ENCODE measurements at regions not wholly inside any gene's neighbourhood (a gene's known extent, or its start where the extent isn't known, plus 50 kb on each side); places are given as distances from the start of the nearest gene placed in this dataset.

DNA sequence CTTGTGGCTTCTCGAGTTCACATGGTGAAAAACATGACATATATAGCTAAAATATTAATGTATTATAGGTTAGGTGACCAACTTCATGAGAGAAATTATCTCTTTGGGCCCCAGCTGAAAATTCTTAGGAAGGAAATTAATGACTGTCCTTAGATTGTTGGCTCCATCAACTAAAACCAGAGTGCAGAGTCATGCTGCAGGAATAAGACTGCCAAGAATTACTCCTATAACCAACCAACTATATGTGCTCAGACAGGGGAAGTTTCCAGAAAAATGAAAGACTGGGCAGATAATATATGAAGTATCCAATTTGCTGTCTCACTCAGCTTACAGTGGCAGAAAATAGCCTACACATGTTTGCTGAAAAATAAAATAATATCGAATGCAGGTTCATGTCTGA, 71.0 kb upstream of the TMEFF2 start:
- no peak for FAIRE-seq
- no peak for DNase-seq
- H3K36me3 ChIP-seq (ENCODE audit: control insufficient read depth in 3 of 3, insufficient read depth in 2 of 3, low read depth in 1 of 3, low read length in 3 of 3) = no peaks in the 10 kb centered on the region
- no peak overlapping the region for H3K27ac ChIP-seq (ENCODE audit: low read depth in 1 of 3, low read length in 2 of 3)
- 61 to 72% (median 65%) methylated on average over 2 of the region's 2 CpGs for WGBS, 3 donors
- no peaks in the 10 kb centered on the region for H3K4me1 ChIP-seq (ENCODE audit: control insufficient read depth in 3 of 3, insufficient read depth in 2 of 3, low read depth in 1 of 3, low read length in 2 of 3)
- H3K4me3 ChIP-seq (ENCODE audit: low read depth in 1 of 3, low read length in 3 of 3) = no peak overlapping the region
- no peaks in the 10 kb centered on the region for H3K9me3 ChIP-seq (ENCODE audit: control insufficient read depth in 2 of 2, insufficient read depth in 1 of 2, low read depth in 1 of 2, low read length in 1 of 2)
- no peaks in the 10 kb centered on the region for H3K27me3 ChIP-seq (ENCODE audit: control insufficient read depth in 3 of 3, insufficient read depth in 3 of 3, low read length in 3 of 3)

DNA sequence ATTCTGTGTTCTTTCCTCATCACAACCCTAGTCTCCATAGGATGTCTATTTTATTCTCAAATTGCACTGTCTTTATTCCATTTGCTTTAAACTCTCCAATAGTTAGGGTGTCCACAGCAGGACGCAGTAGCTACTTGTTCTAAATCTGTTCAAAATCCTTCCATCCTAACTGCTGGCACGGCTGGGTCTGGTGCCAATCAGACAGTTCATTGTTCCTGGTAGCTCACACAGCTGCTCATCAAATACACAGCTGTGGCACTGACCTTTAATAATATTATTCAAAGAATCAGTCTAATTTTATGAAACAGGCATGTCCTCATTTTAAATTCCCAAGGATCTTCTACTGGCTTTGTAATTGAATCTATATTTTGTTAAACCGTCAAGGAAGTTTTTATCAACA, 59.7 kb upstream of the TMEFF2 start:
- Histone ChIP-seq H3K36me3 (ENCODE audit: control insufficient read depth in 3 of 3, insufficient read depth in 2 of 3, low read depth in 1 of 3, low read length in 3 of 3) (no peaks in the 10 kb centered on the region), H3K4me1 (ENCODE audit: control insufficient read depth in 3 of 3, insufficient read depth in 2 of 3, low read depth in 1 of 3, low read length in 2 of 3) (no peaks in the 10 kb centered on the region), H3K27ac (ENCODE audit: low read depth in 1 of 3, low read length in 2 of 3) (no peak overlapping the region), H3K9me3 (ENCODE audit: control insufficient read depth in 2 of 2, insufficient read depth in 1 of 2, low read depth in 1 of 2, low read length in 1 of 2) (no peaks in the 10 kb centered on the region), H3K27me3 (ENCODE audit: control insufficient read depth in 3 of 3, insufficient read depth in 3 of 3, low read length in 3 of 3) (no peaks in the 10 kb centered on the region), H3K4me3 (ENCODE audit: low read depth in 1 of 3, low read length in 3 of 3) (no peak overlapping the region)
- FAIRE-seq = no peak
- no peak for DNase-seq
- WGBS, 3 donors = 83 to 86% (median 86%) methylated on average over 3 of the region's 3 CpGs

DNA sequence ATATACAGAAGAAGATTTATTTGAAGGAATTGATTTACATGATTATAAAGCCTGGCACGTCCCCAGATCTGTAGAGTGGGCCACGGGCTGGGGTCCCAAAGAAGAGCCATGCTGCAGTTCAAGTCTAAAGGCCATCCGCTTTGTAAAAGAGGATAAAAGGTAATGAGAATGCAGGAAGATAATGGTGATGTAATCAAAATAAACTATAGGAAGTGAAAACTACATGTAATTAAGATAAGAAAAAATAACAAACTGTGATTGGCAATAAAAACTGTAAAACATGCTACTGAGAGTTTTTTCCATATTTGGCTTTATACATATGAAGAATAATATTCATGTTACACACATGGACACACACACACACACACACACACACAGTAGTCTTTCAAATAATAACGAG, 59.0 kb upstream of the TMEFF2 start:
- WGBS, 3 donors = 54 to 66% (median 65%) methylated on average over 4 of the region's 4 CpGs
- Histone ChIP-seq H3K27ac (ENCODE audit: low read depth in 1 of 3, low read length in 2 of 3) (no peak overlapping the region), H3K36me3 (ENCODE audit: control insufficient read depth in 3 of 3, insufficient read depth in 2 of 3, low read depth in 1 of 3, low read length in 3 of 3) (no peaks in the 10 kb centered on the region), H3K4me3 (ENCODE audit: low read depth in 1 of 3, low read length in 3 of 3) (no peak overlapping the region), H3K4me1 (ENCODE audit: control insufficient read depth in 3 of 3, insufficient read depth in 2 of 3, low read depth in 1 of 3, low read length in 2 of 3) (no peaks in the 10 kb centered on the region), H3K9me3 (ENCODE audit: control insufficient read depth in 2 of 2, insufficient read depth in 1 of 2, low read depth in 1 of 2, low read length in 1 of 2) (no peaks in the 10 kb centered on the region), H3K27me3 (ENCODE audit: control insufficient read depth in 3 of 3, insufficient read depth in 3 of 3, low read length in 3 of 3) (no peaks in the 10 kb centered on the region)
- no peak for FAIRE-seq
- DNase-seq = no peak

DNA sequence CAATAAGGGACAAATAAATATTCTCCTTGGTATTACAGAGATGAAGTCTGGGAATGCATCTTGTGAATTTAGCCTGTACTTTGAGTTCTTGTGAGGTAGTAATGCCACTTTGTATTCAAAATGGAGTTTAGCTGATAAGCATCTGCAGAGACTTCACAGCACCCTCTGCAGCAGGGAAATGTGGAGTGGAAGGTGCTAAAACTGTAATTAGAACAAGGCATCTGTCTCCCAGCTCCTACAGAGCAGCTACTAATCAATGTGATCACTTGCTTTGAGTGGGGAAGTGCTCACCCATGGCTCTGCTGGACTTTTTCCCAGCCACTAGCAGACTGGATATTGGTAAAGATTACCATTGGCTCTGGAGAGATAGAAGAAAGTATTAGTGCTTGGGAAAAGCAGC, 56.2 kb upstream of the TMEFF2 start:
- Histone ChIP-seq H3K4me1 (ENCODE audit: control insufficient read depth in 3 of 3, insufficient read depth in 2 of 3, low read depth in 1 of 3, low read length in 2 of 3) (no peaks in the 10 kb centered on the region), H3K36me3 (ENCODE audit: control insufficient read depth in 3 of 3, insufficient read depth in 2 of 3, low read depth in 1 of 3, low read length in 3 of 3) (no peaks in the 10 kb centered on the region), H3K9me3 (ENCODE audit: control insufficient read depth in 2 of 2, insufficient read depth in 1 of 2, low read depth in 1 of 2, low read length in 1 of 2) (no peaks in the 10 kb centered on the region), H3K4me3 (ENCODE audit: low read depth in 1 of 3, low read length in 3 of 3) (no peak overlapping the region), H3K27ac (ENCODE audit: low read depth in 1 of 3, low read length in 2 of 3) (no peak overlapping the region), H3K27me3 (ENCODE audit: control insufficient read depth in 3 of 3, insufficient read depth in 3 of 3, low read length in 3 of 3) (no peaks in the 10 kb centered on the region)
- FAIRE-seq = no peak
- no peak for DNase-seq

DNA sequence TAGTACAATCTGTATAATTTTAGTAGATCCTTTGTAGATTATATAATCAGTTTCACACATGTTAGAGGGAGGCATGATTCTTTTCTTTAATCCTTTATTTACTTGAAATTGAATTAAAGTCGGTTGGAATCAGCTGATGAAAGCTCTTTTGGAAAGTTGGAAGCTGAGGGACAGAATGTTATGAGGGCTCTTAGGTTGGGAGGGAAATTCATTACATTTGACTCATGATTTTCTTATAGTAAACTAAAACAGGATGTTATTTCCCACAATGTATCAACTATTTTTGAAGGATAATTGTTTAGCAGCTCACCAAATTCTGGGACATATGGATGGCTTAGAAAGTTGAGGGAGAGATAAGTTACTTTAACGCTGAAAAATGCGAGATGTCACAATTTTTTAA, 52.7 kb upstream of the TMEFF2 start:
- FAIRE-seq (no peak), DNase-seq (no peak)
- no peak overlapping the region for H3K27ac ChIP-seq (ENCODE audit: low read depth in 1 of 3, low read length in 2 of 3)
- no peaks in the 10 kb centered on the region for H3K27me3 ChIP-seq (ENCODE audit: control insufficient read depth in 3 of 3, insufficient read depth in 3 of 3, low read length in 3 of 3)
- WGBS, 3 donors = 83 to 89% (median 86%) methylated on average over 3 of the region's 3 CpGs
- no peaks in the 10 kb centered on the region for H3K9me3 ChIP-seq (ENCODE audit: control insufficient read depth in 2 of 2, insufficient read depth in 1 of 2, low read depth in 1 of 2, low read length in 1 of 2)
- H3K4me1 ChIP-seq (ENCODE audit: control insufficient read depth in 3 of 3, insufficient read depth in 2 of 3, low read depth in 1 of 3, low read length in 2 of 3) = no peaks in the 10 kb centered on the region
- no peaks in the 10 kb centered on the region for H3K36me3 ChIP-seq (ENCODE audit: control insufficient read depth in 3 of 3, insufficient read depth in 2 of 3, low read depth in 1 of 3, low read length in 3 of 3)
- no peak overlapping the region for H3K4me3 ChIP-seq (ENCODE audit: low read depth in 1 of 3, low read length in 3 of 3)

DNA sequence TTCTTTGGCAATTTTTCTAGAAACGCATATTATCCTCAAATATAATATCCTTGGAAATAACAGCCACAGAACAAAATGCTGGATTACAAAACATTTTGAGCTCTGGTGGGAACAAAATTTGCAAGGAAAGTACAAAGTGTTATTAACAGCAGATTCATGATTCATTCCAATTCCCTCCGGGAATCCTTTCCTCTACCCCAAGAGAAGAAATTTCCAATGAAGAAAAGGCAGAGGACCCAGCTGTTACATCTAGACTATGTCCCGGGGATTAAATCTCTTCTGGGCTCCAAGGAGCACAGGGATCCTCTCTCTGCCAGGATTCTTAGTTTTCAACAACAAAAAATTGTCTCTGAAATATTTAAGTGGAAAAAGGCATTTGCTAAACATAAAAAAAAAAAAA, 51.6 kb upstream of the TMEFF2 start:
- DNase-seq (no peak), FAIRE-seq (no peak)
- Histone ChIP-seq H3K36me3 (ENCODE audit: control insufficient read depth in 3 of 3, insufficient read depth in 2 of 3, low read depth in 1 of 3, low read length in 3 of 3) (no peaks in the 10 kb centered on the region), H3K9me3 (ENCODE audit: control insufficient read depth in 2 of 2, insufficient read depth in 1 of 2, low read depth in 1 of 2, low read length in 1 of 2) (no peaks in the 10 kb centered on the region), H3K4me3 (ENCODE audit: low read depth in 1 of 3, low read length in 3 of 3) (no peak overlapping the region), H3K27me3 (ENCODE audit: control insufficient read depth in 3 of 3, insufficient read depth in 3 of 3, low read length in 3 of 3) (no peaks in the 10 kb centered on the region), H3K4me1 (ENCODE audit: control insufficient read depth in 3 of 3, insufficient read depth in 2 of 3, low read depth in 1 of 3, low read length in 2 of 3) (no peaks in the 10 kb centered on the region), H3K27ac (ENCODE audit: low read depth in 1 of 3, low read length in 2 of 3) (no peak overlapping the region)
- WGBS, 3 donors = 89% methylated on average over 3 of the region's 3 CpGs

DNA sequence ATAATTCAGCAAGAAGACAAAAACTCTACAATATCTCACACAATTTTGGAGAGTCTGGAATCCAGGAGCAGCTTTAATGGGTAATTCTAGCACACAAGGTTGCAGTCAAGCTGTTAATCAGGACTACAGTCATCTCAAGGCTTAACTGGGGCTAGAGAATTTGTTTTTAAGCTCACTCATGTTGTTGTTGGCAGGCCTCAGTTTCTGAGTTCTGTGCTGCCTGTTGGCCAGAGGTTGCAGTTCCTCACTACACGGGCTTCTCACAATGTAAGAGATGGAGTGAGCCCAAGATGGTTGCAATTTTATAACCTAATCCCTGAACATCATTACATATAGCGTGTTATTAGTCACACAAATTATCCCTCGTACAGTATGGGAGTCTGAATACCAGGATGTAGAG, 50.6 kb upstream of the TMEFF2 start:
- Histone ChIP-seq H3K36me3 (ENCODE audit: control insufficient read depth in 3 of 3, insufficient read depth in 2 of 3, low read depth in 1 of 3, low read length in 3 of 3) (no peaks in the 10 kb centered on the region), H3K27ac (ENCODE audit: low read depth in 1 of 3, low read length in 2 of 3) (no peak overlapping the region), H3K4me1 (ENCODE audit: control insufficient read depth in 3 of 3, insufficient read depth in 2 of 3, low read depth in 1 of 3, low read length in 2 of 3) (no peaks in the 10 kb centered on the region), H3K9me3 (ENCODE audit: control insufficient read depth in 2 of 2, insufficient read depth in 1 of 2, low read depth in 1 of 2, low read length in 1 of 2) (no peaks in the 10 kb centered on the region), H3K27me3 (ENCODE audit: control insufficient read depth in 3 of 3, insufficient read depth in 3 of 3, low read length in 3 of 3) (no peaks in the 10 kb centered on the region), H3K4me3 (ENCODE audit: low read depth in 1 of 3, low read length in 3 of 3) (no peak overlapping the region)
- 77 to 88% (median 83%) methylated on average over 3 of the region's 3 CpGs for WGBS, 3 donors
- FAIRE-seq (no peak), DNase-seq (no peak)

Data from small intestine (tissue), 7 donors.